ENCODE measurements at regions not wholly inside any gene's neighbourhood (a gene's known extent, or its start where the extent isn't known, plus 50 kb on each side); places are given as distances from the start of the nearest gene placed in this dataset.

- Histone ChIP-seq H3K4me3 (no peak overlapping the region), H3K4me1 (no peaks in the 10 kb centered on the region), H3K27ac (no peak overlapping the region), H3K9me3 (no peaks in the 10 kb centered on the region), H3K27me3 (no peaks in the 10 kb centered on the region), H3K36me3 (no peaks in the 10 kb centered on the region)
- TF ChIP-seq CTCF (IDR thresholded peaks at IDR 0.05): no peak
- intact Hi-C loops (cut with DNase I): no loop called here
- no peak for DNase-seq
- no peak for ATAC-seq
Measured at GRCh38 chr13:54999399-54999907, 1970.8 kb downstream of the OLFM4 start.

GRCh38 chr13:55000043-55000442, 1971.4 kb downstream of the OLFM4 start:
- DNase-seq (no peak), ATAC-seq (no peak)
- H3K4me3 ChIP-seq: no peak overlapping the region
- no peaks in the 10 kb centered on the region for H3K9me3 ChIP-seq
- no peak for TF ChIP-seq CTCF (IDR thresholded peaks at IDR 0.05)
- H3K4me1 ChIP-seq: no peaks in the 10 kb centered on the region
- no peaks in the 10 kb centered on the region for H3K36me3 ChIP-seq
- no peaks in the 10 kb centered on the region for H3K27me3 ChIP-seq
- no peak overlapping the region for H3K27ac ChIP-seq
- intact Hi-C loops (cut with DNase I): no loop called here

GRCh38 chr13:55000844-55001243, 1972.2 kb downstream of the OLFM4 start:
- TF ChIP-seq CTCF (IDR thresholded peaks at IDR 0.05): no peak
- H3K27ac ChIP-seq: no peak overlapping the region
- no peaks in the 10 kb centered on the region for H3K36me3 ChIP-seq
- H3K27me3 ChIP-seq: no peaks in the 10 kb centered on the region
- DNase-seq (no peak), ATAC-seq (no peak)
- no peaks in the 10 kb centered on the region for H3K9me3 ChIP-seq
- intact Hi-C loops (cut with DNase I): no loop called here
- H3K4me1 ChIP-seq: no peaks in the 10 kb centered on the region
- no peak overlapping the region for H3K4me3 ChIP-seq

- no peaks in the 10 kb centered on the region for H3K4me1 ChIP-seq
- H3K4me3 ChIP-seq: no peak overlapping the region
- no peak for TF ChIP-seq CTCF (IDR thresholded peaks at IDR 0.05)
- DNase-seq (no peak), ATAC-seq (no peak)
- no peaks in the 10 kb centered on the region for H3K36me3 ChIP-seq
- no peaks in the 10 kb centered on the region for H3K27me3 ChIP-seq
- no peak overlapping the region for H3K27ac ChIP-seq
- intact Hi-C loops (cut with DNase I): no loop called here
- H3K9me3 ChIP-seq: no peaks in the 10 kb centered on the region
Measured at GRCh38 chr13:55001881-55002280, 1973.3 kb downstream of the OLFM4 start.

GRCh38 chr13:55007681-55008080, 1979.1 kb downstream of the OLFM4 start:
- Histone ChIP-seq H3K36me3 (no peaks in the 10 kb centered on the region), H3K4me1 (no peaks in the 10 kb centered on the region), H3K9me3 (no peaks in the 10 kb centered on the region), H3K27ac (no peak overlapping the region), H3K27me3 (no peaks in the 10 kb centered on the region), H3K4me3 (no peak overlapping the region)
- intact Hi-C loops (cut with DNase I): no loop called here
- no peak for DNase-seq
- ATAC-seq: no peak
- no peak for TF ChIP-seq CTCF (IDR thresholded peaks at IDR 0.05)

GRCh38 chr13:55013051-55013450, 1984.4 kb downstream of the OLFM4 start:
- Histone ChIP-seq H3K27me3 (no peaks in the 10 kb centered on the region), H3K4me1 (no peaks in the 10 kb centered on the region), H3K27ac (no peak overlapping the region), H3K36me3 (no peaks in the 10 kb centered on the region), H3K4me3 (no peak overlapping the region), H3K9me3 (no peaks in the 10 kb centered on the region)
- no peak for TF ChIP-seq CTCF (IDR thresholded peaks at IDR 0.05)
- ATAC-seq (no peak), DNase-seq (no peak)
- intact Hi-C loops (cut with DNase I): no loop called here

Measured in upper lobe of right lung (tissue), 1 donor.